Endothelial cell of umbilical vein (primary cell): ENCODE measurements at regions not wholly inside any gene's neighbourhood (a gene's known extent, or its start where the extent isn't known, plus 50 kb on each side); places are given as distances from the start of the nearest gene placed in this dataset.

Source experiments
- BruUV-seq: library from RNA; stranded (reverse); fragments of 400-500 nt; replicated peaks from 2 replicates; lab custom pipeline; 2021; lab: Mats Ljungman, UMichigan
- CTCF ChIA-PET: fragments of 300-600, 350-600 bp; sonication (Branson Sonifier 250); formaldehyde crosslinking; loops from one replicate; lab custom pipeline; 2021; ENCODE audit warnings: antibody characterized with exemption, inconsistent platforms; lab: Charles Lee
- POLR2A ChIA-PET: fragments of 300-600, 350-600 bp; sonication (Branson Sonifier 250); formaldehyde crosslinking; loops from one replicate; lab custom pipeline; 2021; ENCODE audit warnings: antibody characterized with exemption, inconsistent platforms; lab: Charles Lee
- DNase-seq: peaks from one replicate; pipeline ENCODE4 v3.0.0-alpha.2; 2011; ENCODE audit warnings: low read depth, low spot score
- FAIRE-seq: peaks from 2 replicates; lab custom pipeline; 2011; peaks lifted over from hg19 to GRCh38; lab: Jason Lieb, UNC
- H2AFZ ChIP-seq: 2 replicates; pipeline ENCODE4 v1.6.0; 2012; ENCODE audit warnings: low read depth, low read length, control low read depth, inconsistent platforms
- H3K27ac ChIP-seq: 2 replicates; pipeline ENCODE4 v1.5.1; 2011; ENCODE audit warnings: low read depth, mild to moderate bottlenecking, control low read depth, low read length, moderate library complexity; ENCODE audit not compliant: insufficient read depth
- H3K27me3 ChIP-seq, 2 experiments: 2 replicates each; pipeline versions ENCODE4 v1.6.0 to v1.6.1; 2011; ENCODE audit warnings: low read length in 2 of 2, mixed read lengths in 1 of 2; ENCODE audit not compliant: control insufficient read depth in 2 of 2, insufficient read depth in 2 of 2
- H3K36me3 ChIP-seq, 2 experiments: 2 replicates in 1 of 2; 3 replicates in 1 of 2; pipeline ENCODE4 v1.5.1; 2011; ENCODE audit warnings: low read length in 2 of 2, mild to moderate bottlenecking in 1 of 2, moderate library complexity in 1 of 2; ENCODE audit not compliant: control insufficient read depth in 2 of 2, insufficient read depth in 2 of 2; ENCODE audit errors: extremely low read depth in 1 of 2
- H3K4me1 ChIP-seq: 3 replicates; pipeline ENCODE4 v1.5.1; 2011; ENCODE audit warnings: mild to moderate bottlenecking, low read length; ENCODE audit not compliant: control insufficient read depth, insufficient read depth; ENCODE audit errors: extremely low read depth
- H3K4me2 ChIP-seq: 2 replicates; pipeline ENCODE4 v1.6.1; 2011; ENCODE audit warnings: low read length, control low read depth, mixed read lengths; ENCODE audit not compliant: insufficient read depth
- H3K4me3 ChIP-seq, 3 experiments: fragments of 200-600 bp in 1 of 3; sonication (generic), shearing (Covaris generic) in 1 of 3; replicated peaks in 1 of 3; 2 replicates each; pipeline ENCODE4 v1.5.1; 2011 to 2016; ENCODE audit warnings: control low read depth in 3 of 3, low read length in 3 of 3, mild to moderate bottlenecking in 2 of 3, inconsistent platforms in 1 of 3, low read depth in 1 of 3, moderate library complexity in 1 of 3; ENCODE audit not compliant: insufficient read depth in 1 of 3
- H3K79me2 ChIP-seq: 2 replicates; pipeline ENCODE4 v1.6.0; 2012; ENCODE audit warnings: low read length, inconsistent platforms; ENCODE audit not compliant: control insufficient read depth, insufficient read depth
- H3K9ac ChIP-seq: replicated peaks from 2 replicates; pipeline ENCODE3; 2011; ENCODE audit warnings: low read length, control low read depth; ENCODE audit not compliant: insufficient read depth; ENCODE audit errors: extremely low read depth
- H3K9me1 ChIP-seq: replicated peaks from 3 replicates; pipeline ENCODE4 v1.6.0; 2011; ENCODE audit warnings: mild to moderate bottlenecking, low read length; ENCODE audit not compliant: control insufficient read depth, insufficient read depth; ENCODE audit errors: extremely low read depth
- H3K9me3 ChIP-seq: replicated peaks from 2 replicates; pipeline ENCODE4 v1.5.1; 2012; ENCODE audit warnings: low read length, inconsistent platforms; ENCODE audit not compliant: control insufficient read depth, insufficient read depth
- H4K20me1 ChIP-seq: replicated peaks from 2 replicates; pipeline ENCODE3; 2011; ENCODE audit warnings: mild to moderate bottlenecking, low read length; ENCODE audit not compliant: control insufficient read depth, insufficient read depth; ENCODE audit errors: extremely low read depth
- FOS ChIP-seq: IDR thresholded peaks from 2 replicates; pipeline ENCODE4 v1.6.1; 2011; ENCODE audit warnings: mild to moderate bottlenecking, low read length, moderate library complexity, borderline replicate concordance; ENCODE audit not compliant: insufficient read depth
- JUN ChIP-seq: IDR thresholded peaks from 2 replicates; pipeline ENCODE4 v1.6.1; 2011; ENCODE audit warnings: borderline replicate concordance, low read depth; ENCODE audit not compliant: insufficient read length, insufficient read depth
- POLR2A ChIP-seq: IDR thresholded peaks from 2 replicates; pipeline ENCODE4 v1.6.1; 2012; ENCODE audit warnings: low read depth, mild to moderate bottlenecking, control low read depth, low read length
- POLR2AphosphoS5 ChIP-seq: IDR thresholded peaks from 2 replicates; pipeline ENCODE4 v1.6.1; 2012; ENCODE audit warnings: low read depth, mild to moderate bottlenecking, control low read depth, low read length, moderate library complexity; ENCODE audit not compliant: insufficient read depth
- dilution Hi-C: fragments of 300-500 bp; cut with MboI; formaldehyde crosslinking; loops from one replicate; pipeline ENCODE4 v1.15.0; 2019; ENCODE audit warnings: low sequenced_read_pairs; ENCODE audit not compliant: extremely low pct_ligation_motif_present
- intact Hi-C: fragments of 100-400 bp; cut with micrococcal nuclease; formaldehyde crosslinking; loops from one replicate; pipeline ENCODE4 v1.10.0; 2022
- TF ChIP-seq, protein P1 (sequence below), 2 donors: IDR thresholded peaks; 1 replicate in 1 of 2; 2 replicates in 1 of 2; pipeline ENCODE4 v1.5.1; 2011; ENCODE audit warnings: low read length in 2 of 2, mild to moderate bottlenecking in 2 of 2, moderate library complexity in 2 of 2, control low read depth in 1 of 2, inconsistent platforms in 1 of 2, low read depth in 1 of 2; ENCODE audit not compliant: insufficient read depth in 1 of 2; ENCODE audit errors: extremely low read depth in 1 of 2

DNA sequence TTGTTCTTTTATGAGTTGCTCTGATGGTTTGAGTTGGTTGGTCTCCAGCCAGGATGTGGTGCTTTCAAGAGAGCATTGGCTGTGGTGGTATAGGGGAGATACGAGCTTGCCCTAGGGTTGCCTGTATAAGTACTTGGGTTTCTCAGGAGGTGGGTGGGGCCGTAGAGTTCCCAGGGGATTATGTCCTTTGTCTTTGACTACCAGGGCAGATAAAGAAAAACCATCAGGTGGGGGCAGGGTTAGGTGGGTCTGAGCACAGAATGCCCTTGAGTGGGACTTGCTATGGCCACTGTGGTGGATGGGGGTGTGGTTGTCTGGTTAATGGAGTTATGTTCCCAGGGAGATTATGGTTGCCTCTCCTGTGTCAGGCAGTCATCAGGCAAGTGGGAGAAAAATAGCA is 247.9 kb upstream of the HAND2 start:
- no peaks in the 10 kb centered on the region for H4K20me1 ChIP-seq
- ChIA-PET POLR2A (no interaction called here), CTCF (no interaction called here)
- H3K36me3 ChIP-seq = no peaks in the 10 kb centered on the region
- no TSS peak for BruUV-seq
- H3K4me1 ChIP-seq = no peaks in the 10 kb centered on the region
- H3K79me2 ChIP-seq = no peaks in the 10 kb centered on the region
- no peaks in the 10 kb centered on the region for H3K9me3 ChIP-seq
- H3K9me1 ChIP-seq = no peaks in the 10 kb centered on the region
- TF ChIP-seq, protein P1, sequence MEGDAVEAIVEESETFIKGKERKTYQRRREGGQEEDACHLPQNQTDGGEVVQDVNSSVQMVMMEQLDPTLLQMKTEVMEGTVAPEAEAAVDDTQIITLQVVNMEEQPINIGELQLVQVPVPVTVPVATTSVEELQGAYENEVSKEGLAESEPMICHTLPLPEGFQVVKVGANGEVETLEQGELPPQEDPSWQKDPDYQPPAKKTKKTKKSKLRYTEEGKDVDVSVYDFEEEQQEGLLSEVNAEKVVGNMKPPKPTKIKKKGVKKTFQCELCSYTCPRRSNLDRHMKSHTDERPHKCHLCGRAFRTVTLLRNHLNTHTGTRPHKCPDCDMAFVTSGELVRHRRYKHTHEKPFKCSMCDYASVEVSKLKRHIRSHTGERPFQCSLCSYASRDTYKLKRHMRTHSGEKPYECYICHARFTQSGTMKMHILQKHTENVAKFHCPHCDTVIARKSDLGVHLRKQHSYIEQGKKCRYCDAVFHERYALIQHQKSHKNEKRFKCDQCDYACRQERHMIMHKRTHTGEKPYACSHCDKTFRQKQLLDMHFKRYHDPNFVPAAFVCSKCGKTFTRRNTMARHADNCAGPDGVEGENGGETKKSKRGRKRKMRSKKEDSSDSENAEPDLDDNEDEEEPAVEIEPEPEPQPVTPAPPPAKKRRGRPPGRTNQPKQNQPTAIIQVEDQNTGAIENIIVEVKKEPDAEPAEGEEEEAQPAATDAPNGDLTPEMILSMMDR (IDR thresholded peaks at IDR 0.05; ENCODE audit: extremely low read depth in 1 of 2, insufficient read depth in 1 of 2, low read depth in 1 of 2, low read length in 2 of 2) = no peak
- TF ChIP-seq FOS (no peak), POLR2AphosphoS5 (no peak), POLR2A (no peak), JUN (no peak)
- dilution Hi-C loops (no loop called here), intact Hi-C loops (no loop called here)
- H3K9ac ChIP-seq = no peak overlapping the region
- no peak for FAIRE-seq
- no peak for DNase-seq
- no peaks in the 10 kb centered on the region for H3K27me3 ChIP-seq
- no peak overlapping the region for H3K4me2 ChIP-seq
- no peak overlapping the region for H2AFZ ChIP-seq
- H3K27ac ChIP-seq = no peak overlapping the region
- no peak overlapping the region for H3K4me3 ChIP-seq

GRCh38 chr4:173777421-173777820 is 247.4 kb upstream of the HAND2 start:
- no peaks in the 10 kb centered on the region for H3K9me3 ChIP-seq
- H4K20me1 ChIP-seq = no peaks in the 10 kb centered on the region
- no peak overlapping the region for H3K27ac ChIP-seq
- H3K4me3 ChIP-seq = no peak overlapping the region
- FAIRE-seq (no peak), DNase-seq (no peak)
- POLR2A ChIA-PET = no interaction called here
- H2AFZ ChIP-seq = no peak overlapping the region
- intact Hi-C loops (no loop called here), dilution Hi-C loops (no loop called here)
- CTCF ChIA-PET = interaction anchor here (1.3 kb wide), 1 partner anchor 25 kb away, joined by 3 read pairs; no protein-coding TSS in a partner anchor
- no peak overlapping the region for H3K9ac ChIP-seq
- no peak for TF ChIP-seq JUN
- H3K4me1 ChIP-seq = no peaks in the 10 kb centered on the region
- no peaks in the 10 kb centered on the region for H3K79me2 ChIP-seq
- no peaks in the 10 kb centered on the region for H3K27me3 ChIP-seq
- H3K36me3 ChIP-seq = no peaks in the 10 kb centered on the region
- no peaks in the 10 kb centered on the region for H3K9me1 ChIP-seq
- H3K4me2 ChIP-seq = no peak overlapping the region
- no TSS peak for BruUV-seq
